ENCODE measurements at regions not wholly inside any gene's neighbourhood (a gene's known extent, or its start where the extent isn't known, plus 50 kb on each side); places are given as distances from the start of the nearest gene placed in this dataset.

- TF ChIP-seq CTCF (IDR thresholded peaks at IDR 0.05), result no peak
- ATAC-seq (ENCODE audit: low FRiP score) (no peak), DNase-seq (ENCODE audit: low spot score) (no peak)
Measured at GRCh38 chr5:68821056-68821455, 272.8 kb upstream of the SLC30A5 start.

- ATAC-seq (ENCODE audit: low FRiP score), result no peak
- TF ChIP-seq CTCF (IDR thresholded peaks at IDR 0.05), result no peak
Measured at GRCh38 chr5:68822796-68823195, 271.0 kb upstream of the SLC30A5 start.

GRCh38 chr5:68823301-68823700, 270.5 kb upstream of the SLC30A5 start:
- DNase-seq (ENCODE audit: low spot score) (no peak), ATAC-seq (ENCODE audit: low FRiP score) (no peak)
- no peak for TF ChIP-seq CTCF (IDR thresholded peaks at IDR 0.05)

More at GRCh38 chr5:68822796-68823195, 271.0 kb upstream of the SLC30A5 start:
- DNase-seq (ENCODE audit: low spot score), result no peak

GRCh38 chr5:68830377-68830898, 263.4 kb upstream of the SLC30A5 start:
- TF ChIP-seq CTCF (IDR thresholded peaks at IDR 0.05), result no peak
- ATAC-seq (ENCODE audit: low FRiP score) (no peak), DNase-seq (ENCODE audit: low spot score) (no peak)

- ATAC-seq (ENCODE audit: low FRiP score), result no peak
- no peak for DNase-seq (ENCODE audit: low spot score)
- TF ChIP-seq CTCF (IDR thresholded peaks at IDR 0.05), result no peak
Measured at GRCh38 chr5:68834491-68834981, 259.3 kb upstream of the SLC30A5 start.

GRCh38 chr5:68838157-68838718, 255.6 kb upstream of the SLC30A5 start:
- ATAC-seq (ENCODE audit: low FRiP score) (no peak), DNase-seq (ENCODE audit: low spot score) (no peak)
- no peak for TF ChIP-seq CTCF (IDR thresholded peaks at IDR 0.05)

GRCh38 chr5:68839019-68839552, 254.7 kb upstream of the SLC30A5 start:
- DNase-seq (ENCODE audit: low spot score) (no peak), ATAC-seq (ENCODE audit: low FRiP score) (no peak)
- TF ChIP-seq CTCF (IDR thresholded peaks at IDR 0.05), result no peak

Measured in omental fat pad (tissue), 3 donors.